AG10803 (cell line): ENCODE measurements at regions not wholly inside any gene's neighbourhood (a gene's known extent, or its start where the extent isn't known, plus 50 kb on each side); places are given as distances from the start of the nearest gene placed in this dataset.

Source experiments
- DNase-seq: peaks from one replicate; pipeline ENCODE4 v3.0.0; 2010; ENCODE audit warnings: low read depth
- H3K4me3 ChIP-seq: 2 replicates; pipeline ENCODE4 v1.5.1; 2011; ENCODE audit warnings: mild to moderate bottlenecking, low read length, control low read depth
- CTCF ChIP-seq: conservative IDR thresholded peaks from 2 replicates; pipeline ENCODE4 v1.5.1; 2011; ENCODE audit warnings: mild to moderate bottlenecking, low read length, control low read depth, inconsistent platforms

- H3K4me3 ChIP-seq, result no peak overlapping the region
- TF ChIP-seq CTCF, result no peak
- DNase-seq, result no peak
Observed at GRCh38 chr6:51528556-51528955, 558.9 kb downstream of the PKHD1 start.

GRCh38 chr6:51529240-51529639 lies 558.2 kb downstream of the PKHD1 start:
- no peak for DNase-seq
- no peak overlapping the region for H3K4me3 ChIP-seq
- no peak for TF ChIP-seq CTCF

DNA sequence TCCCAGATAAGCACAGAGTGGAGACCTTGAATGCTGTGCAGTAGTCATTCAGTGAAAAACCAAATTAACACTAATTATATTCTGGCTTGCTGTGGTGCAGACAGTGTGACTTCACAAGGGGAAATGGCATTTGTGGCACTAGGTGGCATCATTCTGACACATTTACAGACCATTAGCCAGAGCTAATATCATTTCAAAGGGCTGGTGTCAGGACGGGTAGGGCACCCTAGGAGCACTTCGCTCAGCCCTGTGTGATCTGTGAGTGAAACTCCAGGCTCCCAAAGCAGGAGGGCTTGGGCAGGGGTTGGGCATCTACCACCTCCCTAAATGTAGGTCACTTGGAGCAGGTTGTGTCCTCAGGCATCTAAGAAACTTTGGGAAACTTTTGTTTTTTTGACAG lies 555.8 kb downstream of the PKHD1 start:
- no peak for DNase-seq
- no peak overlapping the region for H3K4me3 ChIP-seq
- no peak for TF ChIP-seq CTCF

GRCh38 chr6:51533962-51534361 lies 553.5 kb downstream of the PKHD1 start:
- no peak for TF ChIP-seq CTCF
- no peak overlapping the region for H3K4me3 ChIP-seq
- no peak for DNase-seq

- no peak overlapping the region for H3K4me3 ChIP-seq
- no peak for TF ChIP-seq CTCF
- DNase-seq, result no peak
Observed at GRCh38 chr6:51535327-51535726, 552.1 kb downstream of the PKHD1 start.

GRCh38 chr6:51536728-51537127 lies 550.7 kb downstream of the PKHD1 start:
- no peak for DNase-seq
- H3K4me3 ChIP-seq, result no peak overlapping the region
- no peak for TF ChIP-seq CTCF

GRCh38 chr6:51541847-51542246 lies 545.6 kb downstream of the PKHD1 start:
- H3K4me3 ChIP-seq, result no peak overlapping the region
- TF ChIP-seq CTCF, result no peak
- no peak for DNase-seq
